Hippocampal formation (tissue), 2 donors: ENCODE measurements at regions not wholly inside any gene's neighbourhood (a gene's known extent, or its start where the extent isn't known, plus 50 kb on each side); places are given as distances from the start of the nearest gene placed in this dataset.
A peak's percentile ranks its signal among the peaks of the same experiment; 100 is the strongest.

Source experiments
- DNase-seq, 2 donors: peaks; one replicate each; lab custom pipeline; 2025; lab: John Stamatoyannopoulos, UW

DNA sequence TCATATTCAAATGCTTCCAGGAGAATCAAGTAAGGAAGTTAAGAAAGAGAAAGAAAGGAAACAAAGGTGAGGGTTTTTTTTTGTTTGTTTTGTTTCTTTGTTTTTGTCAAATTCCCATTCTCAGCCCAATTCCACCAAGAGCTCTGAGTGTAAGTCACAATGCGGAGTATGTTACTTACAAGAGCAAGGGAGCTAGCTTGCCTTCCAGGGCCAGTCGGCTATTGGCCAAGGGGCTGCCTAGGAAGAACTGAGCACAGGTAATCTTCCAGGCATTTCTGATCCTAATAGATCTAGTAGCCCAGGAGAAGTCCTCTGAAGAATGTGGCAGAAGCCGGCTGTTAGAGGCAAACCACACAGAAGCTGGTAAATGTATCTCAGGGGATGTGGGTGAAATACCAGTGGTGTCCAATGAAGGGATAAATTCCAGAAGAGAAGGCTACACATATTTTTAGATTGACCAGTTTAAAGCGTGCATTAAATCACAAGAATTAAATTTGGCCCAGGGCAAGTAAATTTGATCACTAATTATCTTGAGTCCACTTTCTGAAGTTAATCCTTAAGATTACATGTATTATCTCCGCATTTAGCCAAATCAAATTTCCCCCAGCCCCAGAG is 239.6 kb upstream of the ADAMTS5 start:
- DNase-seq: no peak

DNA sequence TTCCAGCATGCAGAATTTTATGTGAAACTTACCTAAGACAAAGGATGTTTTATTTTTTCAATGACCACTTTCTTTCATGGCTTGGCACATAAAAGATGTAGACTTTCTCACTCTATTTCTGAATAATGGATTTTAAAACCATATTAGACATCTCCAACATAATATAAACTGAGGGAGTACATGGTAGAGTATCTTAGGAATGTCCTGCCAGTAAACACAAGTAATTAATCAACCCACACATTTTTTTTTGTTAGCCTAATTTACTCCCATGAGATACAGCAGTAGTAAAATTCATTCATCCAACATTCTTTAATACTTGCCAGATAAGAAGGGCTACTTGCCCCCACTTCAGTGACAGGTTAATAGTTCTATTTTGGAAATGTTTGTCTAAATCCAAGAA is 235.4 kb upstream of the ADAMTS5 start:
- DNase-seq: no peak

DNA sequence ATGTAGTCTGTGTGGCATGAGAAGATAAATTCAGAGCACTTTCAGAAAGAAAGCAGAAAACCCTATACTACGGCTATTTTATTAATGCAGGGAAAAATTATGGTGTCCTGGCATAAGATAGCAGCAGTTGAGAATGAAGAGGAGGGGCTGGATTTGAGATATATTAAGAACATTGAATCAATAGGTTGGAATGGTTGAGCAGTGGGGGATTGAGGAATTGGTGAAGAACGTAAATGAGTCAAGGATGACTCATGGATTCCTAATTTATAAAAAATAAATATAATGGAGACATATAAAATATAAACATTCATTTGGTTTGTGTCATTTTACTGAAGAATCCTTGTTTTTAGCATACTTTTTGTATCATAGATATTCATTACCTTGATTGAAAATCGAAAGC is 234.3 kb upstream of the ADAMTS5 start:
- DNase-seq: no peak

DNA sequence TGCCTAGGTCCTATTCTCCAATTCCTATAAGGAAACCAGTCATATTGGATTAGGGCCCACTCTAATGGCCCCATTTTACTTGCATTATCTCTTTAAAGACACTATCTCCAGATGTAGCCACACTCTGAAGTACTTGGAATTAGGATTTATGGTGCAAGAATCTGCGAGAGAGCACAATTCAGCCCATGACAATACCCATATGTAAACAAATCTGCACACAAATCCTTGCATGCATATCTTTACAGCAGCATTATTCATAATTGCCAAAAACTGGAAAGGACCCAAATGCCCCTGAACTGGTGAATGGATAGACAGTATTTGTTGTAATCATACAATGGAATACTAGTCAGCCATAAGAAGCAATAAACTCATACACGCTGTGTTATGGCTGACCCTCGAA is 229.8 kb upstream of the ADAMTS5 start:
- DNase-seq: no peak

DNA sequence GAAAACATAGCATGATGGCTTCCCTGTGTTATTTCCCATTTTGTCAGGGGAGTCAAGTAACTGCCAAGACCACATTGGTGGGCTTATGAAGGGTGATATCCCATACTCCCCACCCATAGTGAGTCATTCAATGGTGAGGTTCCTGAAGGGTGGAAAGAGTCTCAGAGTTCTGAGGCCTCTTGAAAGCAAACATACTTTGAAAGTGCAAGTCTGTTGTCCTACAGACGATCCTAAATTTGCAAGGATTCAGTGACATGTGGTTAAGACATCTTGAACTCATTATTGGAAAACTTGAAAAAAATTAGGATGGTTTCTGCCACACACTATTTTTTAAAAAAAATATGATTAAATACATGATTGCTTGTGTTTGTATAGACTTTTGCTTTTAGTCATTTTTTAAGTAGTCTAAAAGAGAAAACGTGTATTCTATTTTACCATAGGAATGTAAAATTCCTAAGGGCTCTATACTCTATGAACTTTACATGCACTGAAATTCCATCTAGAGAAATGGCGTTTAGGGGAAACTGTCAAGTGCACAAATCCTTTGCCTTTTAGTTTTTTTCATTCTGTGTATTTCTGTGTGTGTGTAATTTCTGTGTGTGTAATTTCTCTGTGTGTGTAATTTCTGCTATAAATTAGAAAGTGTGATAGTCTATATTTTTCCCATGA is 225.5 kb upstream of the ADAMTS5 start:
- DNase-seq: no peak

DNA sequence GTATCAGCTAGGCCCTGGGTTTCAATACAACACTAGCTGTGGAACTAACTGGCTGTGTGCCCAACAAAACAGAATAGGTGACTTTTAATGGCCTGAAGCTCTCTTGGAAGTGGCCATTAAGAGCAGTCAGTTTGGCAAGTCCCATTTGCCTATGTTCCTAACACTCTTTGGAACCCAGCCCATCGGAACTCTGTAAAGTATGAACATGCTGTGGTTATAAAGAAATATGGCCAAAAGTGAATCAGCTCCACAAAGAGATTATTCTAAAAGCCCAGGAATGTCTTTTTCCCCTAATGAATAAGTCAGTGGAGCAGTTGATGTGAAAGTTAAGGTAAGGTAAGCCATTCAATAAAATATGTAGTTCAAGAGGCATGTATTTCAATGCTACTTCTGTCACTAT is 223.7 kb upstream of the ADAMTS5 start:
- no peak for DNase-seq

DNA sequence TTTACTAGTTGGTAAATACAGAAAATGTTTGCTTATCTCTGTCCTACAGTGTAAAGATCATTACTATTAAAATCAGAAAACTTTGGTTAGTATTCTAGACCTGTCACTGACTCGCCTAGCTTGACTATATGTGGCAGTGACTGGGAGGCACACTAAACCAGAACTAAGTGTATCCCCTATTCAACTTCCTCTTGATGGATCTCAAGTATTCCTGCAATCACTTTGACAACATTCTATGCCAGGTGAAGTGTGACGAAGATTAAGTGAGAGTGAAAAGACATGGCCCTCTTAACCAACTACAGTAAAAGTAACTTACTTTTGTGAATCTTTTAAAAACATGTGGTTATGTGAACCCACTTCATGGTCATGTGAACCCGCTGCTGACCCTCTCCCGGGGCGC is 223.0 kb upstream of the ADAMTS5 start:
- DNase-seq: no peak

DNA sequence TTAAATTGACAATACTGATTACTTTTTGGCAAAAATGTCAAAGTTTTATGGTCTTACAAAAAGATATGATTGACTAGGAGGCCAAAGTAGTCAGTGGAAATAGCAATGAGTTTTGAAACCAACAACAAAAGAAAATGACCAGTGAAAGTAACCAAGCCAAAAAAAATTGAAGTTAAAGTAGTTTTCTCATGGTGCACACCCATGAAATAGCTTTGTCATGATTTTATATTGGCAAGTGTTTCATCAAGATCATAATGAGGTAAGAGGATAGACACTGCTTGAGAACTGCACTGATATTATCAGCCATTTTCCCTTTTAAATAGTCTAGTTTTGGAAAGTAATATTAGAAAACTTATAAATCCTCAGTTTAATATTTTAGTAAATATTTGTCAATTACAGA is 206.2 kb upstream of the ADAMTS5 start:
- DNase-seq: no peak

DNA sequence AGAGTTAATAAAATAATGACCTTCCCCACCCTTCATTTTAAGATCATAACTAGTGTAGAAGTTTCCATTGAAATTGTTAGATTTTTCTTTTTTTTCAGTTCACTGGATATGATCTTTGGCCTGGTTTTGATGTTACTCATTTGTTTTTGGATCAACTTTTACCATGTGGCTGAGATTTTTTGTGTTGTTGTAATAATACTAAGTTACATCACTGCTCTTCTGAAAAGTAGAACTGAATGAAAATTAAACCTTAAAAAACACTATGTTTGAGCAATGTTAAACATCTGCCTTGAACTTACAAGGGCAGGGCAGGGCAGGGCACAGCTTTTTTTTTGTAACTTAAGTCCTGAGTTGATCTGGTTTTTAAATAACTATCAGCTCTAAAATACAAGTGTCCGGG is 204.8 kb upstream of the ADAMTS5 start:
- DNase-seq: no peak

DNA sequence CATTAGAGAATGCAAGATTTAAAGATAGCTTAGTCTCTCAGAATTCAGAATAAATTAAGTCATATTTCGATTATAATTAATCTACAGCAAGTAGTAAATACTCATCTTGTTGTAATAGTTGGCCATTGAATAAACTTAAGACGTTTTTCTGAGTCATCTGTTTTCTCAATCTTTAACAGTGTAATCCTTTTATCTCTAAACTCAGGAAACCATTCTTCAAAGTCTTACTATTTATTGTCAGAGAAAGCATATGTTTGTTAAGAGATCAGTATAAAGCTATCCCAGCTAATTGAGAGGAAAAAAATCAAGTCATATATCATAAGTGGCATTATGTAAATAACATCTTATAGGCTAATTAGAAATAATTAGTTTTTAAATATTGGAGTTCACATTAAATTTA is 201.2 kb upstream of the ADAMTS5 start:
- DNase-seq: no peak

DNA sequence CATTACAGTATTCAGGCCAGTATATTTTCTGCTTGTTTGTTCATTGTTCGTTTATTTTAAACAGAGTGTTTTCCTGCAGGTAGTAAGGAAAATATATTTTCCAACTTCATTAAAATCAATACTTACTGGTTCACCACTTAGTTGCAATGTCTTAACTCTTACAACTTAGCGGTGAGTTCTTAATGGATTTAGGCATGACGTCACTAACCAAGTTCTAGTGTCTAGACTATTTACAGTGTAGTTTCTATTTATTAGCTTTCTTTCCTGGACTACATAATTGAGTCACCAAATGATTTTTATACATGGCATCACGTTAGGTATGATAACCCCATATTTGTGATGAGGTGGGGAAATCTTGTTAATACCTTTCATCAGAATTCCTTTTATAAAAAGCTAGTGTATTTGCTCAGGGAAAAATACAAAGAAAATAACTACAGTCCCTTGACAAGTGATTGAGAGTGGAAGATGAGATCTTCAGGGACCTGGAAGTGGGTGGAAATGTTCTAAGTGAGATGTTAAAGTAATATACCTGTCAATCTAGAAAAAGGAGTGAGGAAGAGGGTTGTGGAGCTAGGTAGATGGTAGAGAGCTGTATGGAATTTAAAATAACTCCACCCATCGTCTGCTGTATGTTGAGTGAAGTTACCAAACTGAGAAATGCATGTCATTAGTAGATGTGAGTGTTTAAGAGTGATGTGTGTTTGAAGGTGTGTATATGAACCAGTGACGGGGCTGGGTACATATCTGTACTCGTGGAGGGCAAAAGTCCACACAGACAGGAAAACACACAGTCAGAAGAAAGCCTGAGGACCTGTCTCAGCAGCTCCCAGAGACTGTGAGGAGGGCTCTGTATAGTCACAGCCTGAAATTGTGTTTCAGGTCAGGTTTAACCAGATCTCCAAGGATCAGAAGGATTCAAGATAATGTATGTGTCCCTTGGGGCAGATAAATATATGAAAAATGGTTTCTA is 197.6 kb upstream of the ADAMTS5 start:
- DNase-seq: no peak

DNA sequence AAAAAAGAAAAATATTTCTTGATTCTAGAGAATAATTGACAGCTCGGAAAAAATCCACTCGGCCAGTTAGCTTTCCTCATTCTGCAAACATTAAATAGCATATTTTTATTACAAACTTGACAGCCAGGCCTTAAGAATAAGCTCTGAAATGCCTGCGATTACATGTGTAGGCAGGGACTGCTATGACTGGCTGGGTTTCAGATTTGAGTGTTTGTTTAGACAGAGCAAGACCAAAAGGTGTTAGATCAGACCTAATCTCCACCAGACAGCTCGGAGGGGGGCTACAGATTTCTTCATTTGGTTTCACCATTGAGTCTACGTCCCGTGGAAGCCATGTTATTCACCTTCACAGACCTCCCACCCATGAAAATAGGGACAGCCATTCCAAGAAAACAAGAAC is 192.1 kb upstream of the ADAMTS5 start:
- no peak for DNase-seq

DNA sequence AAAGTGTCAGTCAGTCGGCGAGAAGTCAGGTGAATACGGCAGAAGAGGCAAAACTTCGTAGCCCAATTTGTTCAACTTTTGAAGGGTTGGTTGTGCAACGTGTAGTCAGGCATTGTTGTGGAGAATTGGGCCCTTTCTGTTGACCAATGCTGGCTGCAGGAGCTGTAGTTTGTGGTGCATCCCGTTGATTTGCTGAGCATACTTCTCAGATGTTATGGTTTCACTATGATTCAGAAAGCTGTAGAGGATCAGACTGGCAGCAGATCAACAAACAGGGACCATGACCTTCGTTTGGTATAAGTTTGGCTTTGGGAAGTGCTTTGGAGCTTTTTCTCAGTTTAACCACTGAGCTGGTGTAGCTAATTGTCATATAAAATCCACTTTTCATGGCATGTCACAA is 190.2 kb upstream of the ADAMTS5 start:
- no peak for DNase-seq

DNA sequence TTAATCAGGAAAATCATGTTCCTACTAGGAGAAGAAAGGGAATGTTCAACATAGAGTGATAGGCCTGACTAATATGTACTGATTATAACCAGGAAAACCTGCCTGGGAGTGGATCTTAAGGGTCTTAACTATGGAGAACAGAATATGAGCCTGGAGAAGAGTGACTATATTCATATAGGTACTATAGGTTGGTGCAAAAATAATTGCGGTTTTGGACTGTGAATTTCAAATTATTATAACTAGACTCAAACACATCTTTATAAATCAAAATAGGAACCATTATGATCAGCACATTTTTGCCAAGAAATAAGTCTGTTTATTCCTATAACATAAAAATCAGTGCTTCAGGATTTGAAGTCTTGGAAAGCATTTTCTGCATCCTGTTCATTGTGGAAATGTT is 189.8 kb upstream of the ADAMTS5 start:
- no peak for DNase-seq

DNA sequence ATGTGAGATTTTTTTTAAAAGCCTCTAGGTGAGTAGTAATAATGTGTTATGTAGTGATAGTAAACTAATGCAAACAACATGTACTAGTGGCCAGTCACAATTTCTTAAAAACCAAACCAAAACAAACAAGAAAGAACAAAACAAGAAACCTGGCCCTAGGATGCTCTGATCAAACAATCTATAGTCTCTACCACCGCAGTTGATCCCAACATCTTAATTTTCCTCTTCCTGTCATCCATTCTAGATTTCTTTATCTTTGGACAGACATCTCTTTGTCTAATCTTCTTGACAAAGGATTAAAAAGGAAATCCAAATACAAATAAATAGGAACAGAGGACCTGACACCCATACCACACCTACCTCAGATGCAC is 188.2 kb upstream of the ADAMTS5 start:
- no peak for DNase-seq

DNA sequence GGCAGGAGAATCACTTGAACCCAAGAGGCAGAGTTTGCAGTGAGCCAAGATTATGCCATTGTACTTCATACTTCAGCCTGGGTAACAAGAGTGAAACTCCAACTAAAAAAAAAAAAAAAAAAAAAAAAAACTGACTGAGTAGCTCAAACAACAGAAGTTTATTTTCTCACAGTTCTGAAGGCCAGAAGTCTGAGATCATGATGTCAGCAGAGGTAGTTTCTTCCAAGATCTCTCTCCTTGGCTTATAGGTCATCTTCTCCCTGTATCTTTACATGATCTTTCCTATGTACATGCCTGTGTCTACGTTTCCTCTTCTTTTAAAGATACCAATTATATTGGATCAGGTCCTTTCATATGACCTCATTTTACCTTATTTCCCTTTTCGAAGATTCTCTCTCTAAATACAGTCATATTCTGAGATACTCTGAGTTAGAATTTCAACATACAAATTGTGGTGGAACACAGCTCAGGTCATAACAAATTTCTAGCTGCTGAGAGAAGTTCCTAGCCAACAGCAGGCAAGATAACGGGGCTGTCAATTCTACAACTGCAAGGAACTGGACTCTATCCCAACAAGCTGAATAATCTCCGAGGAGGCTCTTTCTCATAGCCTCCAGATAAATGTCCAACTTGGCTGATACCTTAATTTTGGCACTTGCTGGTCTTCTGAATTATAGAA is 187.7 kb upstream of the ADAMTS5 start:
- no peak for DNase-seq

DNA sequence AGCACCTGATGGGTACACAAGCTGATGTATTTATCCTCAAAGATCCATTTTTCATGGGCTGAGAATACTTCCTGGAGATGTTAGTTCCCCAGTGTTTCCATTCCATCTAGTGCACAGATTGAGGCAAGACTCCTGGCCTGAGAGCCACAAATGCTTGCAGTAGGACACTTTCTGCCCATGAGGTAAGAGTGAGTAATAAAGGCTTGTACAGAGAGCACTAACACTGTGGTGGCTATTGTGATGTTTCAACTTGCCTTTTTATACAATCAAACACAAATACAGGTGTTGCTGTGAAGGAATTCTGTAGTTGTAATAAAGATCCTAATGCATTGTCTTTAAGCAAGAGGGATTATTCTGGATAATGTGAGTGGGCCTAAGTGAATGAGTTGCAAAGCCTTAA is 186.1 kb upstream of the ADAMTS5 start:
- DNase-seq: no peak

DNA sequence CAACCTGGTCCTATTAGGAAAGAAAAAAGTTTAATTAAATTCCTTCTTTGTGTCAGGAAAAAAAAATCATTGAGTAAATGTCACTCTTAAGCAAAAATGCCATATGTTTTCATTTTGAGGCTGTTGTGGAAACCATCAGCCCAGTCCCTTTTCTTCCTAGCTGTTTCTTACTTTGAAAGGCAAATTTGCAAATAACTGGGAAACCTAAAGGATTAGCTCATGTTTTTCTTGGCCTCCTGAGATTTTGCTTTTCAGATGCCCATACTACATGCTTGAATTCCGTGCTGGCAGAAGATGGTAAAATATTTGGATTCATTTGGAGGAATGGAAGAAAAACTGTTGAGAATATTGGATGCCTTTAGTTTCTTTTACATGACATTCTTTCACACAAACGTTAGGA is 182.1 kb upstream of the ADAMTS5 start:
- DNase-seq: no peak

DNA sequence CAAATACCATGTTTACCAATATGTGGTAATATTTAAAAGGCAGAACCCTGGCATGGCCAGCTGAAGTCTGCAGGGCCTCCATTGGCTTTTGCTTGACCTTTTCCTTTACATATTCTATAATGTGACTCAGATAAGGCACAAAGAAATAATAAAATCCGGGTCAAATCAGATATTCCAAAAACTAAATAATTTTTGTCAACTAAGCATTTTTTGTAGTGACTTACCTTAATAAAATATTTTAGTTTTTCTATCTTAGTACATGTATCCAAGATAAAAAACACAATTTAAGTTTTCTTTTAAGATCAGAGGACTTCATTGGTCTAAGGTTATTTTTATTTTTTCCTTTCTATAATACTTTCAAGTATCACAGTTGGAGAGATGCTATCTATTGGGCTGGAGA is 179.4 kb upstream of the ADAMTS5 start:
- DNase-seq: no peak

DNA sequence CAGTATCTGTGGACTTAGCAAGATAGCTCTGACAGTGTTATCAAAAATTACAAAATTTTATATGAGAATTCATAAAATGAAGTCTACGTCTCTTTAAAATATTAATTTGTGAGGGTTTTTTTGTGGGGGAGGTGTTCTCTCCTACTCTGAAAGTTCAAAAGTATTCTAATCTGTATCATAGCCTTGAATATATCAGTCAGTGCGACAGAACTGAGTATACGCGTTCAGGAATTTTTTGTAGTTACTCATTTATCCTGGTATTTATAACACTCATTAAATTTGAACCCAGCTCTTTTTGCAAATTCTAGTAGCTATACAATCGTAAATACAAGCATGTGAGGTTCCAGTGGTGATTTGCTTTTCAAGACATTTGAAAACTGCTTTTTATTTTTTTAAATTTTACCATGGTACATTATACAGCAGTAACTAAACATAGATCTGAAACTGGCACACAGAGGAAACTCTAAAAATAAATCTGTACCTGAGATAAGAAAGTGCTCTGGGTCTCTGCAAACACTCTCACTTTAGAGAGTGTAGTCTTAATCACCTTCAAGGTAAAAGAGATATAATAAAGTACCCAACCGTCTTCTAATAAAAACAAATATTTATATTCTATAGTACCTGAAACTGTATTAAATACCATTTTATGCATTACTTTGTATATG is 178.4 kb upstream of the ADAMTS5 start:
- DNase-seq: no peak

DNA sequence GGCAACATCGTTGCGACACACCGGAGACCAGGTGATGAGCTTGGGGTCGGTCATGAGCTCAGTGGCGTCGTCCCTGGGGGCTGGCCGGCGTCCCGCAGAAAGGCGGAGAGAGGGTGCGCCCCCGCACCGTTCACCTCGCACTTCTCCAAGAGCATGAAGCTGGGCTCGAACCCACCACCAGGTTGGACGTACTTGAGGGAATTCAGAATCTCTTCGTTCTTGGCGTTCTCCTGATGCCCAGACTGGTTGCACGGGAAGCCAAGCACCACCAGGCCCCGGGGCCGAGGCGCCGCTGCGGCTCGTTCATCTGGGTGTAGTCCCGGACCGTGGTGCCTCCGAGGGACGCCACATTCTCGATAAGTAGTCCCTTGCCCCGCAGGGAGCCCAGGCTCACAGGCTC is 176.6 kb upstream of the ADAMTS5 start:
- no peak for DNase-seq

DNA sequence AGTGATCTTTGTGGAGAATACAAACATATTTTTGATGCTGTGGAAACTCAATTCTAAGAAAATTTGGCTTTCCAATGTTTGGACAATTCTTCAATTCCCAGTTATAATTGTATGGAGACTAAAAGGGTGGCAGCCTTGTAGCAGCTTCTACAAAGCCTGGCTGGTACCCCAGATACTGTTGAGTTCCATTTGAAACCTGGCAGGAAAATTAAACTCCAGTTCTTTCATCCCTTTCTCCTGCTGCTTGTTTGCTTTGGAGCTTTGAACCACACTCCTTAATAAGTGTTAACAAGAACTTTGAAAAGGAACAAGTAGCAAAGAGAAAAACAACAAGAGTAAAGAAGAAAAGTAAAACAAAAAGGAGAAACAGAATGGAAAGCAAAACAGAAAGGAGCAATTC is 172.6 kb upstream of the ADAMTS5 start:
- DNase-seq: peak in 1 of 2 donors; percentile 30
